ENCODE measurements at regions not wholly inside any gene's neighbourhood (a gene's known extent, or its start where the extent isn't known, plus 50 kb on each side); places are given as distances from the start of the nearest gene placed in this dataset.
"Not testable (repeated sequence)": the region's sequence is repeated elsewhere in the genome, so short reads cannot be mapped to it uniquely, and the experiment has no call there.

DNA sequence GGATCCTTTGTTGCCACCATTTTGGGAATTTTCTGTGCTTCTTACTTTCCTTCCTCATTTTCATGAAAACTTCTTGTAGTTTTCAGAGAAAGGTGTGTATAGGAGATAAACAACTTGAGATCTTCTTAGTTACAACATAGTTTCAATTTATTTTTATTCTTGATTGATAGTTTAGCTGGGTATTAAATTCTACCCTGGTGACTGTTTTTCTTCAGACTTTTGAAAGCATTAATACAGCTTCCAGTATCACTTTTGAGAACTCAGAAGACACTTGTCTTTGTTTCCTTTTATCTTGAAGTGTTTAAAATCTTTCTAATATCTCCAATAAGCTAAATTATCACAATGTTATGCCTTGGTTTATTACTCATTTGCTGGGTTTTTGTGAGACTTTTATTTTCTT, 167.5 kb upstream of the DPP10 start:
- no peak for DNase-seq

- no peak for DNase-seq
Observed at GRCh38 chr2:114281188-114281587, 161.3 kb upstream of the DPP10 start.

DNA sequence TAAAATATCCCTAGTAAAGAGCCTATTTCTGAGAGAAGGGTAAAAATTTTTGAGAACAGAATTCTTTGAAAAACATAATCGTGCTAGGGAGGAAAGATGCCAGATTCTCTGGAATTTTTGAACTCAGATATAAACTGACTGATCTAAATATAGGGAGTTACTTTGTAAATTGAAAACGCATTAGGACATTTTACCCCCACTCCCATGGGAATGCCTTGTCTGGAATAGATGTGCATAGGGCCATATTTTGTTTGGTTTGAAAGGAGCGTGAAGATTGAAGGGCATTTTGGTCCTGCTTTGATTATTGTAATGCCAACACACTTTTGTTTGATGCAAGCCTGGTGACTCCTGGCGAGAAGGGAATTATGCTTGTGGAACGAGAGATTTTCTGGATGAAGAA, 158.7 kb upstream of the DPP10 start:
- DNase-seq = no peak

DNA sequence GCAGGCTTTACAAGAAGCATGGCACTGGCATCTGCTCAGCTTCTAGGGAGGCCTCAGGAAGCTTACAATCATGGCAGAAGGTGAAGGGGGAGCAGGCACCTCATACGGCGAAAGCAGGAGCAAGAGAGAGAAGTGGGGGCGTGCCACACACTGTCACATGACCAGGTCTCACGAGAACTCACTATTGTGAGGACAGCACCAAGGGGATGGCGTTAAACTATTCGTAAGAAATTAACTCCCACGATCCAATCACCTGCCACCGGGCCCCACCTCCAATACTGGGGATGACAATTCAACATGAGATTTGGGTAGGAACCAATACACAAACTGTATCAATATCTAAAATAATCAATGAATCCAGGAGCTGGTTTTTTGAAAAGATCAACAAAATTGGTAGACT, 156.0 kb upstream of the DPP10 start:
- DNase-seq = no peak

- no peak for DNase-seq
Observed at GRCh38 chr2:114293355-114293754, 149.1 kb upstream of the DPP10 start.

GRCh38 chr2:114294741-114295140, 147.7 kb upstream of the DPP10 start:
- no peak for DNase-seq

DNA sequence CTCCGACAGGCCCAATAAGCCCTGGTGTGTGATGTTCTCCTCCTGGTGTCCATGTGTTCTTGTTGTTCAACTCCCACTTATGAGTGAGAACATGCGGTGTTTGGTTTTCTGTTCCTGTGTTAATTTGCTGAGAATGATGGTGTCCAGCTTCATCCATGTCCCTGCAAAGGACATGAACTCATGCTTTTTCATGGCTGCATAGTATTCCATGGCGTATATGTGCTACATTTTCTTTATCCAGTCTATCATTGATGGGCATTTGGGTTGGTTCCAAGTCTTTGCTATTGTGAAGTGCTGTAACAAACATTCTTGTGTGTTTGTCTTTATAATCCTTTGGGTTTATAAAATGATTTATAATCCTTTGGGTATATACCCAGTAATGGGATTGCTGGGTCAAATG, 142.1 kb upstream of the DPP10 start:
- not testable (repeated sequence) for DNase-seq

DNA sequence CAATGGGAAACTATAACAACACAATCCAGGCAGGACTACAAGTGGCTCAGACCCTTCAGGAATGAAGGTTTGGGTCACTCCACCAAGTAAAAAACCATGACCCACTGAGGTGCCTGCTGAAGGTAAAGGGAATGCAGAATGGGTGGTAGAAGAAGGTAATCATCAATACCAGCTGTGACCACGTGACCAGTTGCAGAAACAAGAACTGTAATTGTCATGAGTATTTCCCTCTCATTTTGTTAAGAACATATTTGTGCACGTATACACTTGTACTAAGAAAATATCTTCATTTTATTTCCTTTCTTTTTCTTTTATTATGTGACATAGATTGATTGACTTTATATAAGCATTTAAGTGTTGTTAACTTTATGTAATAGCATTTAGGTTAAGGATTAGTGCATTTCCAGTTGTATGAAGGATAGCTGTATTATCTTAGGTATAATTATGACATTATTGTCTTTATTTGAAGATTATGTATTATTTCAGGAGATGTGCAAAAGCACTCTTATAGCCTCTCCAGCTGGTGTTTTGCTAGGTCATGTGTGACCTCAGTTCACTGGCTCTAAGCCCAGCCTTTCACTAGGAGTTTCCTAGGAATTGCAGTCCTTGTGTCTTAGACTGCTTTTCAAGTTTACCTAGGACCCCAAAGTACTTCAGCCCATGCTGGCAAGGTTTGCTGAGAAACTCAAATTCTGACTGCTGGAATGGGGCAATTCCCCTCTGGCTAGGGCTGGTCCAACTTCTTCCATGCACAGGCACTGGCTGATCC, 125.7 kb upstream of the DPP10 start:
- no peak for DNase-seq

GRCh38 chr2:114330594-114330993, 111.8 kb upstream of the DPP10 start:
- DNase-seq = no peak

- no peak for DNase-seq
Observed at GRCh38 chr2:114331934-114332333, 110.5 kb upstream of the DPP10 start.

- no peak for DNase-seq
Observed at GRCh38 chr2:114345246-114345645, 97.2 kb upstream of the DPP10 start.

DNA sequence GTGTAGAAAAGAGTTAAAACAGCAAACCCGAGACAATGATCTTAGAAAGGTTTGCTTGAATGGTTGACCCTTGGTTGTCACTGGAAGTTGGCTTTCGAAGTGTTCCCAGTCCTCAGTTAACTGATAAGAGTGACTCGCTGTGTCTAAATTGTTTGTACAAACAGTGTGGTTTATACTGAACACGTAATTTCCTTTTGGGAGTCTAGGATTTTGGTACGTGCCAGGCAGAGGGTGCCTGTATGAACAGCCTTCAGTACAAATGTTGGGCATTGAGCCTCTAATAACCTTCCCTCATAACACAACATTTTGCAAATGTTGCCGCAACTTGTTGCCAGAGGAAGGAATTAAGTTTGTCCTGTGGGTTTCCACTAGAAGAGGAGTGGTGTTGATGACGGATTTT, 95.8 kb upstream of the DPP10 start:
- no peak for DNase-seq

DNA sequence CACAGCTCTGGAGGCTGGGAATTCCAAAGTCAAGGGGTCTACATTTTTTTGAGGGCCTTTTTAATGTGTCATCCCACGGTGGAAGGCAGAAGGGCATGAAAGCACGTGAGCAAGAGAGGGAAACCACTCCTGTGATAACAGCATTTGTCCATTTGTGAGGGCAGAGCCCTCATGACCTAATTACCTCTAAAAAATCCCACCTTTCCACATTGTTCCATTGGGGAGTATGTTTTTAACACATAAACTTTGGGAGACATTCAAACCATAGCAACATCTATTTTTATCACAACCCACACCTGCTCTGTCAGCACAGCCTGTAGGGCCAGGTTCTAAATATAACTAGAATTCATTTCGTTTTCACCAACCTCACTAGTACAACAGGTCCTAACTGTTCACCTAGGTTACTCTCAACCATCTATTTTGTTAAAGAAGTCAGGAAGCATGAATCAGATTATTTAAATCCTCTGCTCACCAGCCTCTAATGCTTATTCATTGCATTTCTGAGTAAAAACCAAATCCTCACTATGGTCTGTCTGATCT, 92.2 kb upstream of the DPP10 start:
- no peak for DNase-seq

DNA sequence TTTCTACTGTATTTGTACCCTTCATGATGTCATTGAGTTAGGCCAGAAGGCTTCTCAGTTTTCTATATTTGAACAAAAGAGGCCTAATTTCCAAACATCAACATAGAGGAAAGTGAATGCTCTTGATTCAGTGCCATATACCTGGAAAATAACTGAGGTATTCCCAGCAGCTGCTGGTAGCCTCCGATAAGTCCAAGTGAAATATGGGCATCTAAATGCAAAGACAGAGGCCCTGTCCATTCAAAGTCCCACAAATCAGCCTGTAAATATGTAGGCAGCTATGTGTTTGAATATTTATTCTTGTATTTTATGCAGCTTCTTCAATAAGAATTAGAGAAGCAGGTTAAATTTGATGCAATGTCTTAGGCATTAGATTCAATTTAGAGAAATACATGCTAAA, 89.5 kb upstream of the DPP10 start:
- no peak for DNase-seq

GRCh38 chr2:114354199-114354598, 88.2 kb upstream of the DPP10 start:
- no peak for DNase-seq

- no peak for DNase-seq
Observed at GRCh38 chr2:114368705-114369104, 73.7 kb upstream of the DPP10 start.

- not testable (repeated sequence) for DNase-seq
Observed at GRCh38 chr2:114371721-114372120, 70.7 kb upstream of the DPP10 start.

GRCh38 chr2:114373591-114373990, 68.8 kb upstream of the DPP10 start:
- no peak for DNase-seq

GRCh38 chr2:114384441-114384840, 58.0 kb upstream of the DPP10 start:
- DNase-seq = no peak

DNA sequence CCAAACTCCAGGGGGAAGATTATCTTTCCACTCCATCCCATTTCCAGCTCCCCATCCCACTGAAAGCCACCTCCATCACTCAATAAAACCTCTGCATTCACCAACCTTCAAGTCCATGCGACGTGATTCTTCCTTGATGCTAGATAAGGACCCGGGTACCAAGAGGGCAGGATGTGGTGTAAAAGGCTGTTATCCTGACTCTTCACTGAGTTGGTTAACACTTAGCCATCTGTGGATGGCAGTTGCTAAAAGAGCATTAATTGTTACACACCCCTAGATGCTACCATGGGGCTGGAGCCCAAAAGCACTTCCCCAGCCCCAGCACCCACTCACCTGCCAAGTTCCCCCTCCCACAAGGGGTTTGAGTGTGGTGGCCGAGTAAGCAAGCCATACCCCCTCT, 53.4 kb upstream of the DPP10 start:
- no peak for DNase-seq

All from inflammatory macrophage treated with lipopolysaccharide for 1 hour (primary cell).